Calu3 (cell line): ENCODE measurements at regions not wholly inside any gene's neighbourhood (a gene's known extent, or its start where the extent isn't known, plus 50 kb on each side); places are given as distances from the start of the nearest gene placed in this dataset.

Experiments
- BruUV-seq: library from RNA; stranded (reverse); fragments of 400-500 nt; replicated peaks from 2 replicates; lab custom pipeline; 2021; lab: Mats Ljungman, UMichigan
- CTCF ChIA-PET: fragments of 300-600 bp; sonication (Branson Sonifier 250); formaldehyde crosslinking; loops from one replicate; lab custom pipeline; 2022; ENCODE audit warnings: antibody characterized with exemption; lab: Charles Lee
- DNase-seq: peaks from one replicate; pipeline ENCODE4 v3.0.0; 2022
- H3K27ac Mint-ChIP-seq: one replicate; pipeline ENCODE4 v1.8.0; 2022; ENCODE audit warnings: mixed read lengths; ENCODE audit not compliant: unreplicated experiment
- H3K27me3 Mint-ChIP-seq: one replicate; pipeline ENCODE4 v1.8.0; 2022; ENCODE audit warnings: mixed read lengths; ENCODE audit not compliant: unreplicated experiment
- H3K36me3 Mint-ChIP-seq: one replicate; pipeline ENCODE4 v1.8.0; 2022; ENCODE audit warnings: mild to moderate bottlenecking, moderate library complexity, mixed read lengths; ENCODE audit not compliant: insufficient read depth, unreplicated experiment
- H3K4me1 Mint-ChIP-seq: one replicate; pipeline ENCODE4 v1.8.0; 2022; ENCODE audit warnings: mild to moderate bottlenecking, low read depth, mixed read lengths; ENCODE audit not compliant: unreplicated experiment
- H3K4me3 Mint-ChIP-seq: one replicate; pipeline ENCODE4 v1.8.0; 2022; ENCODE audit warnings: mild to moderate bottlenecking, low read depth, moderate library complexity, mixed read lengths; ENCODE audit not compliant: unreplicated experiment
- H3K9me3 Mint-ChIP-seq: one replicate; pipeline ENCODE4 v1.8.0; 2022; ENCODE audit warnings: low read depth, mixed read lengths; ENCODE audit not compliant: unreplicated experiment
- intact Hi-C: fragments of 100-400 bp; cut with micrococcal nuclease; formaldehyde crosslinking; loops from one replicate; pipeline ENCODE4 v1.10.0; 2022; ENCODE audit not compliant: unreplicated experiment
- TF ChIP-seq, protein P1 (sequence below): fragments of 200-600 bp; IDR thresholded peaks from one replicate; pipeline ENCODE4 v1.8.0; 2022; ENCODE audit warnings: antibody characterized with exemption; ENCODE audit not compliant: unreplicated experiment

DNA sequence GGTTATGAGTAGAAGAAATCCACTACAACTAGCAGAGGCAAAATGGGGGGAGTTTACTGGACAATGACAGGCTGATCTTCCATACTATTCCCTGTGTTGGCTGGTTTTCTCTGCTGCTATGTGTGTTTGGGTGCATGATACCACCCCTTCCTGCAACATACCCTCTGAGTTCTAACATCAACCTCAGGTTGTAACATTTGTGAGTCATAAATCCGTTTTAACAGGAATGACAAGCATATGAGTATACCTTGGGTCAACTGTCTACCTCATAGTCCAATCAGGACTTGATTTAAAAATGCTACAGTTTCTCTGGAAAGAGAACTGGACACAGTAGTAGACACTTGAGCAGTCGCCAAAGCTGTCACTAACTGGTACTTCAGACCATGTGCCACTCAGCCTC is 422.9 kb downstream of the KCTD12 start:
- BruUV-seq: no TSS peak
- Mint-ChIP-seq H3K9me3 (no peaks in the 10 kb centered on the region), H3K4me1 (no peaks in the 10 kb centered on the region), H3K27ac (no peak overlapping the region), H3K36me3 (no peaks in the 10 kb centered on the region), H3K27me3 (no peaks in the 10 kb centered on the region), H3K4me3 (no peak overlapping the region)
- no peak for DNase-seq
- intact Hi-C loops: no loop called here
- TF ChIP-seq, protein P1, sequence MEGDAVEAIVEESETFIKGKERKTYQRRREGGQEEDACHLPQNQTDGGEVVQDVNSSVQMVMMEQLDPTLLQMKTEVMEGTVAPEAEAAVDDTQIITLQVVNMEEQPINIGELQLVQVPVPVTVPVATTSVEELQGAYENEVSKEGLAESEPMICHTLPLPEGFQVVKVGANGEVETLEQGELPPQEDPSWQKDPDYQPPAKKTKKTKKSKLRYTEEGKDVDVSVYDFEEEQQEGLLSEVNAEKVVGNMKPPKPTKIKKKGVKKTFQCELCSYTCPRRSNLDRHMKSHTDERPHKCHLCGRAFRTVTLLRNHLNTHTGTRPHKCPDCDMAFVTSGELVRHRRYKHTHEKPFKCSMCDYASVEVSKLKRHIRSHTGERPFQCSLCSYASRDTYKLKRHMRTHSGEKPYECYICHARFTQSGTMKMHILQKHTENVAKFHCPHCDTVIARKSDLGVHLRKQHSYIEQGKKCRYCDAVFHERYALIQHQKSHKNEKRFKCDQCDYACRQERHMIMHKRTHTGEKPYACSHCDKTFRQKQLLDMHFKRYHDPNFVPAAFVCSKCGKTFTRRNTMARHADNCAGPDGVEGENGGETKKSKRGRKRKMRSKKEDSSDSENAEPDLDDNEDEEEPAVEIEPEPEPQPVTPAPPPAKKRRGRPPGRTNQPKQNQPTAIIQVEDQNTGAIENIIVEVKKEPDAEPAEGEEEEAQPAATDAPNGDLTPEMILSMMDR: no peak
- CTCF ChIA-PET: no interaction called here

DNA sequence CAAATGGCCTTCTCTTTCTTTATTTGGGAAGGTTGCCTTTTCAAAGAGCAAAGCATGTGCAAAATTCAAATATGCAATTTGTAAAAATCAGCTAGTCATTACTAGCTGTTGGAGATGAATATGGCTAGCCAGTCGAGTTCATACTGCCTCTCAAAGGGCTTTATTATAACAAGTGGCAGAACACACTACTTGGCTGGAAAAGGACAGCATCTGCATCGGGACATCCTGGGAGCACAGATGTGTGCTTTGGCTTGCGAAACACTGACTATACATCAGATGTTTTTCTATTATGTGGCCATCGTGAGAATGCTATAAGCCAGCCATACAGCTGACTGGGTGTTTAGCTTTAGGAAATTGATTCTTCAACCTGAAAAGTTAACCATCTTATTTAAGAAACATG is 424.2 kb downstream of the KCTD12 start:
- H3K27me3 Mint-ChIP-seq: no peaks in the 10 kb centered on the region
- TF ChIP-seq, protein P1: no peak
- H3K4me3 Mint-ChIP-seq: no peak overlapping the region
- no peaks in the 10 kb centered on the region for H3K4me1 Mint-ChIP-seq
- BruUV-seq: no TSS peak
- intact Hi-C loops: no loop called here
- CTCF ChIA-PET: no interaction called here
- no peak for DNase-seq
- no peaks in the 10 kb centered on the region for H3K36me3 Mint-ChIP-seq
- H3K9me3 Mint-ChIP-seq: no peaks in the 10 kb centered on the region
- H3K27ac Mint-ChIP-seq: no peak overlapping the region

DNA sequence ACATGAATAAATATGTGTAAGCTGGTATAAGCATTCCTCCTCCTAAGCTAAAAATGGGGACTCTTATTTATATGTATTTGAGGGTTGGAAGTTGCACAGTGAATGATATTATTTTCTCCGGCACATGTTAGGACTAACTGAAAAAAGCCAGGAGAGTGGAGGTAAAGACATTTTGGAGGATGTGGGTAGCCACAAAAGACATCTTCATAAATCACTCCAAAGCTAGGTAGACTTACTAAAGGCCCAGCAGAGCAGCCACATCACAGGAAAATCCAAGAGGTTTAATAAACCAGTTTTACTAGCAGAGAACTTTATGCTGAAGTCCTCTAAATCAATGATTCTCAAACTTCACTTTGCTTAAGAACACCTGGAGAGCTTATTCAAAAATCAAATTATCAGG is 424.7 kb downstream of the KCTD12 start:
- no TSS peak for BruUV-seq
- intact Hi-C loops: no loop called here

DNA sequence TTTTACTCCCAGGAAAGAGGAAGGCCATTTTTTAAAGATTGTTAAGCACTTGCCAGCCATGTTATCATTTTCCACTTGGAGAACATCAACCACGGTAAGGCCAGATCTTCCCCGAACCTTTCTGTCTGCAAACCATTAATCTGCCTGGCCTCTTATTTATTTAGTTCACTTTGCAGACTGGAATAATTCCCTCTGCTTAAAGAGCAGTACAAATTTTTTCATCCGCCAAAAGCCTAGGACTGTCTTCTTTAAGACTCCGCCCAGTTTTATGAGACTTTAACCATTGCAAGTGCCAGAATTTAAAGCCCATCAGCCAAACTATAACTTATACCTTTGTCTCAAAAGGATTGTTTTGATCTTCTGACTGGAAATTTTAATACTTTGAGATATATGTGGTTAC is 426.3 kb downstream of the KCTD12 start:
- Mint-ChIP-seq H3K4me3 (no peak overlapping the region), H3K9me3 (no peaks in the 10 kb centered on the region), H3K4me1 (no peaks in the 10 kb centered on the region), H3K36me3 (no peaks in the 10 kb centered on the region), H3K27ac (no peak overlapping the region), H3K27me3 (no peaks in the 10 kb centered on the region)
- DNase-seq: no peak
- intact Hi-C loops: no loop called here
- BruUV-seq: no TSS peak
- TF ChIP-seq, protein P1: no peak
- CTCF ChIA-PET: no interaction called here

More for the DNA sequence above, 424.7 kb downstream of the KCTD12 start:
- TF ChIP-seq, protein P1: no peak
- CTCF ChIA-PET: no interaction called here
- Mint-ChIP-seq H3K36me3 (no peaks in the 10 kb centered on the region), H3K9me3 (no peaks in the 10 kb centered on the region), H3K27me3 (no peaks in the 10 kb centered on the region), H3K4me3 (no peak overlapping the region), H3K4me1 (no peaks in the 10 kb centered on the region), H3K27ac (no peak overlapping the region)
- no peak for DNase-seq
